Stimulated activated CD8-positive, alpha-beta memory T cell treated with anti-CD3 and anti-CD28 coated beads, Interleukin-12 subunit alpha, Interleukin-12 subunit beta, amount 100 ng/mL, for 4 hours (primary cell): ENCODE measurements at regions not wholly inside any gene's neighbourhood (a gene's known extent, or its start where the extent isn't known, plus 50 kb on each side); places are given as distances from the start of the nearest gene placed in this dataset.
"Not testable (repeated sequence)": the region's sequence is repeated elsewhere in the genome, so short reads cannot be mapped to it uniquely, and the experiment has no call there.

Experiments used
- DNase-seq: peaks from one replicate; pipeline ENCODE4 v3.0.0-alpha.2; 2020; ENCODE audit warnings: low read depth

DNA sequence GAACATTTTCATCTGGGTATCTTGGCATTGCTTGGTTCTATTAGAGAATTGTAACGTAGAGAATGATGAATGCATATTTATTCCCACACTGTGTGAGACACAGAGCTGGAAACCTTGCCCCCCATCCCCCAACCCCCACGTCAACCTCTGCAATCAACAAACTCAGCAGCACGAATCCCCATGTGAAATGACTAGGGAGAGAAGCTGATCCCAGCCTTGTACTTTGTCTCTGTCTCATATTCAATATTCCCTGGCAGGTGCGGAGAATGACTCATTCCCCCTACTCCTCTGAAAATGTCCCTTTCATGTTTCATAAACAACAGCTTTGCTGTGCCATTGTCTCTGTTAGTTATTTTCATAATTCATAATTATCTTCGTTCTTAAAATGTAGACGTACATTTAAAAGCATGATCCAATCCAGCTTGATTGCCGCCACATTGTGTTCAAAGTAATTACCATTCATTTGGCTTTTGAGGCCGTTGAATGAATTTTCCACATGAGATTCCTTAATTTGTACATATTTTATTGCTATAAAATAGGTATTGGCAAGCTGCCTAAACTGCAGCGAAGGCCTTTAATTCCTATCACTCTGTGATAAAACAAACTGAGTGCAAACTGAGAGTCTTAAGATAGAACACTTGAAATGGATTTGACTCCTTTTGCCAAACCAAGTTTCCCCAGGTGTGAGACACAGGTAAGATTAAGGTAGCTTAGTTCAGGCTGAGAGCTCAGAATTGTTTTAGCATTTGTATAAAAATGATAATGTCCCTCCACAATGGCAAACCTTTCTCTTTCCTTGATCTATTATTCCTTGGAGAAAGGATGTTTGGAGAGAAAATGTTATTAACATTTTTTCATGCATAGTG lies 920.2 kb downstream of the TYW1 start:
- DNase-seq: no peak

GRCh38 chr7:67917437-67917755 lies 920.8 kb downstream of the TYW1 start:
- DNase-seq: no peak

DNA sequence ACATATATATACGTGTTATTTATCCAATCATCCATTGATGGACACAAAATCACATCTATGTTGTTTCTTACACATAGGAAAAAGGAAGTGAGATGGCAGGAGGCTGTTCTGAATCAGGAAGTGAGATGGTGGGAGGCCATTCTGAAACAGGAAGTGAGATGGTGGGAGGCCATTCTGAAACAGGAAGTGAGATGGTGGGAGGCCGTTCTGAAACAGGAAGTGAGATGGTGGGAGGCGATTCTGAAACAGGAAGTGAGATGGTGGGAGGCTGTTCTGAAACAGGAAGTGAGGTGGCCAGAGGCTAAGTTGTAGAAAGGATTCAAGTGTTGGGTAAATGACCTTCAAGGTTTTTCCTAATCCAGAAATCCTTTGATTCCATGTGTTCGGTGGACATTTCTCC lies 921.5 kb downstream of the TYW1 start:
- no peak for DNase-seq

DNA sequence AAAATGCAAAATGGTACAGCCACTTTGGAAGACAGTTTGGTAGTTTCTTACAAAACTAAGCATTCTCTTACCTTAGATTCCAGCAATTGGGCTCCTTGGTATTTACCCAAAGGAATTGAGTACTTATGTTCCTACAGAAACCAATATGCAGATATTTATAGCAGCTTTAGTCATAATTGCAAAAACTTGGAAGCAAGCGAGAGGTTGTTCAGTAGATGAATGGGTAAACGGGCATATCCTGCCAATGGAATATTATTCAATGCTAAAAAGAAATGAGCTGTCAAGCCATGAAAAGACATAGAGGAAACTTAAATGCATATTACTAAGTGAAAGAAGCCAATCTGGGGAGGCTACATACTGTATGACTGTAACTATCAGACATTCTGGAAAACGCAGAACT lies 926.7 kb downstream of the TYW1 start:
- no peak for DNase-seq

GRCh38 chr7:67928141-67928540 lies 931.5 kb downstream of the TYW1 start:
- no peak for DNase-seq

GRCh38 chr7:67936447-67936846 lies 939.8 kb downstream of the TYW1 start:
- DNase-seq: not testable (repeated sequence)

GRCh38 chr7:67940400-67940799 lies 943.8 kb downstream of the TYW1 start:
- no peak for DNase-seq

- no peak for DNase-seq
These were observed 950.6 kb downstream of the TYW1 start for GRCh38 chr7:67947191-67947590.

DNA sequence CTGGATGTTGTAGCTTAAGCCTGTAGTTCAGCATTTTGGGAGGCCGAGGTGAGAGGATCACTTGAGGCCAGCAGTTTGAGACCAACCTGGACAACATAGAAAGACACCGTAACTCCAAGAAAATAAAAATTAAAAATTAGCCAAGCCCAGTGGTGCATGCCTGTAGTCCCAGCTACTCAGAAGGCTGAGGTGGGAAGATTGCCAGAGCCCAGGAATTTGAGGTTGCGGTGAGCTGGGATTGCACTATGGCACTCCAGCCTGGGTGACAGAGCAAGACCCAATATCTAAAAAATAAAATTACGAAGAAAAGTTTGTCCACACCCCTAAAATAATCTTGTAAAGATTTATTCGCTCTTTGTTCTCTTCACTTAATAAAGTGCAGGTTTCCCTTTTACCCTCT lies 951.0 kb downstream of the TYW1 start:
- DNase-seq: no peak

- DNase-seq: no peak
These were observed 953.9 kb downstream of the TYW1 start for GRCh38 chr7:67950321-67951083.

DNA sequence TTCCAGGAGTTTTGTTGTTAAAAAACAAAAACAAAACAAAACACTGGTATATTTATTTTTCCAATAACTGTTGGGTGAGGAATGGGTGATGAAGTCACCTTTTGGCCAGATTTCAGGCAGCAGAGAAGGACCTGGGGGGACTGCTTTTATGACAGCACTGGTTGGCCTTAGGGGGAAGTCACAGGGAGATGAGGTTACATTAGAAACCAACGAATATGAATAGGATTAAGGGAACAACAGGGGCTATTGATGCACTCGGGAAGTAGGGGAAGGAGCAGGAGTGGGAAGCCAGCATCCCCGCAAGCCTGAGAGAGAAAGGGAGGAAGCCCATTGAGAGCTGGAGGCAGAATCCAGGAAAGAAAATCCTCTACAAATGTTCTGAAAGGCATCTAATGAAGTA lies 958.4 kb downstream of the TYW1 start:
- no peak for DNase-seq

GRCh38 chr7:67962863-67963262 lies 966.2 kb downstream of the TYW1 start:
- DNase-seq: no peak

- DNase-seq: no peak
These were observed 979.9 kb downstream of the TYW1 start for GRCh38 chr7:67976490-67976889.

- DNase-seq: no peak
These were observed 986.9 kb downstream of the TYW1 start for GRCh38 chr7:67983486-67983885.

- DNase-seq: no peak
These were observed 987.7 kb downstream of the TYW1 start for GRCh38 chr7:67984326-67984725.

DNA sequence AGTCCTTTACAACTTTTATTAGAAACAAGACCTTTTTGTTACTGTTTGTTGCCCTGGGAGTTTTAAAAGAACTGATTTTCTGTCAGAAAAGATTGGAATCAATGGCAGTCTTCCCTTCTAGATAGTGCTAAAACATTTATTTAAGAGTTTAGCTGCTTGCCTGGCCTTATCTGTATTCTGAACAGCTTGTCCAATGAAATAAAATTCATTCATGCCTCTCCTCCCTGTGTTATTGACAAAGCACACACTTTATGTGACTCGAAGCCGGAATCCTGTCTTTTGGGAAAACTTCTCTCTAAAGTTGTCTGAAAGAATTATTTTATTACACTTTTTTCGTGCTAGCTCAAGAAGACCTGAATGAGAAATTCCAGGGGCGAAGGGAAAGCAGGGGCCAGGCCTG lies 992.5 kb downstream of the TYW1 start:
- DNase-seq: no peak

- no peak for DNase-seq
These were observed 993.4 kb downstream of the TYW1 start for GRCh38 chr7:67990003-67990402.

DNA sequence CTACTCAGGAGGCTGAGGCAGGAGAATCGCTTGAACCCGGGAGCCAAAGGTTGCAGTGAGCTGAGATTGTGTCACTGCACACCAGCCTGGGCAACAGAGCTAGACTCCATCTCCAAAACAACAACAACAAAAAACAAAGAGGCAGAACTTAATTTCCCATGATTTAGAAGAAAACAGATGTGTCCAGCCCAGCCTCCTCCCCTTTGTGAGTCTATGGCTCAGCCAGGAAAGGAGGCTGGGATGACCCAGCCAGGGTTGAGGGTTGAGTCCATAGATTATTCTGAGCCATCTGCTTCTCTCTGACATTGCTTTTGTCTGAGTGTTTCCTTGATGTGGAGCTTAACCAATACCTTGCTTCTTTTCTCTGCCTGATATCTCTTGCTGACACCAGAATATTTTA lies 994.1 kb downstream of the TYW1 start:
- no peak for DNase-seq

GRCh38 chr7:67992287-67992686 lies 995.7 kb downstream of the TYW1 start:
- no peak for DNase-seq

- DNase-seq: no peak
These were observed 1009.4 kb downstream of the TYW1 start for GRCh38 chr7:68005992-68006391.

- no peak for DNase-seq
These were observed 1010.0 kb downstream of the TYW1 start for GRCh38 chr7:68006619-68007018.

GRCh38 chr7:68009716-68010115 lies 1013.1 kb downstream of the TYW1 start:
- no peak for DNase-seq

DNA sequence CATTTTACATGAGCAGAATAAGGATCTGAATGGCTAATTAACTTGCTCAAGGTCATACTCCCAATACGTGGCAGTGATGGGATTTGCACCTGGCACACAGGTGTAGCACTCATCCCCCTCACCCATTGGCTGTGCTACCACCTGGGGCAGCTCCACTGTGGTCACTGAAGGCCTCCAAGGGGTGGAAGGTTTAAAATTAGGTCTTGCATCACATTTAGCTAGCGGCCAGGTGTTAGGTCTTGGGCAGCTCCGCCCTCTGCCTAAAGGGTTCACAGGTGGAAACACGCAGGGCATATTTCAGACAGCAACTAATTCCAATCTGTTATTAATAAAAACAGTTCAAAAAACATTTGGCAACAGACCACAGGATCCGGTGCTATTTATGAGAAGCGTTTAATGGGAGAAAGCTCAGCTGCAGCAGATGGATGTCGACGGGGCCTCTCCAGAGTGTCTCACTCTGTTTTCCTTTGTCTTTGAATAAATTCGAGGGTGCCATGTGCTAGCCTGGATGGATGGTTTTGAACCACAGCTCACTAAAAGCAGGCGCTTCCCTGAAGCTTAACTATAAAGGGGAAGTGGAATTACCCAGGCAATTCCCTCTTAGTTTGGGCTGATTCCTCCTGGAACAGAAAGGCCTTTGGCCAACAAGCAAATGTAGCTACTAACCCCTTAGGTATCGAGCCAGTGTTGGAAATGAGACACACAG lies 1017.6 kb downstream of the TYW1 start:
- DNase-seq: no peak
